HG03520 (cell line): ENCODE measurements at regions not wholly inside any gene's neighbourhood (a gene's known extent, or its start where the extent isn't known, plus 50 kb on each side); places are given as distances from the start of the nearest gene placed in this dataset.
"Not testable (repeated sequence)": the region's sequence is repeated elsewhere in the genome, so short reads cannot be mapped to it uniquely, and the experiment has no call there.

Source experiments
- ATAC-seq: cut with Tn5 transposase; IDR thresholded peaks from one replicate; pipeline ENCODE4 v1.9.1; 2021; ENCODE audit warnings: mild to moderate bottlenecking, moderate library complexity; ENCODE audit not compliant: unreplicated experiment

- no peak for ATAC-seq
Measured at GRCh38 chr4:53885668-53886067, 178.7 kb downstream of the CHIC2 start.

GRCh38 chr4:53877096-53877495 is 187.3 kb downstream of the CHIC2 start:
- ATAC-seq: not testable (repeated sequence)

- ATAC-seq: no peak
Measured at GRCh38 chr4:53866055-53866454, 198.3 kb downstream of the CHIC2 start.

GRCh38 chr4:53865054-53865453 is 199.4 kb downstream of the CHIC2 start:
- ATAC-seq: no peak

DNA sequence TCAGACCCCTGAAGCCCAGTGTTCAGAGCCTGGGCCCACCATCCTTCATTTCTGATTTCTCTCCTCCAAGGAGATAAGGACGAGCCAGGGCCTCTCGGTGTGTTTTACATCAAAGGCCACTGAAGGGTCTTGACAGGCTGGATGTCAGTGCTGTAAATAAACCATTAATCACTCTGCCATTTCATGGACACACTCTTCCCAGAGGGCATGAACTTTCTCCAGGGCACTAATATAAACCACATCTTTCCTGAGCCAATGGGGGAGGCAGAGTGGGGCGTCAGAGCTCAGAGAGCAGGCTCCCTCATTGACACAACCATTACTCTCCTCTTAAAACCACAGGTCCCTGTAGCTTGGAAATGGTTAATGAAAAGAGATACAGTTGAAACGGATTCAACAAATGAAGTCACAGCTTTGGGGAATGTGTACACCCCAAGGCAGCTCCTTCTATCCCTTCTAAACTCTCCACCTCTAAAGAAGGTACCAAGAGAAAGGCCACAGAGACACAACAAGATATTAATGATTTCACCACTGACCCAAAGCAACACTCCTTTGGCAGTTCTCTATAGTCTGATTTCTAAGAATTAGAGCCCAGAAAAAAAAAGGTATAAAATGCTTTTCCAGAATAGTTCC is 200.6 kb downstream of the CHIC2 start:
- no peak for ATAC-seq

DNA sequence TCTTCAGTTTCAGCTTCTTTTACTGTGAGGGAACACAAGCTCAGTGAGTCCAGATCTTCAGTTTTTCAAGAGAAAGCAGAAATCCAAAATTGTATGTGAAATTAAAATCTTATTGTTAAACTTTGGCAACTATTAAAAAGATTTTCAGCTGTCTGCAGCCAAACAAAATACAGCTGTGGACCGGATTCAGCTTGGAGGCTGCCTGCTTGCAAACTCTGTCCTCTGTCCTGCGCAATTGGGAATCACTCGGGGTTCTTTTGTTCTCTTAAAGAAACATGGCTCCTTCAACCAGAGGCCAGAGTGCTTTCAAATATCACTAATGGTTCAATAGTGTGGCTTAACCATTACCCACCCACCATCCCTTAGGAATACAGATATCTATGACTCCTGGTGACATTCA is 201.2 kb downstream of the CHIC2 start:
- no peak for ATAC-seq

DNA sequence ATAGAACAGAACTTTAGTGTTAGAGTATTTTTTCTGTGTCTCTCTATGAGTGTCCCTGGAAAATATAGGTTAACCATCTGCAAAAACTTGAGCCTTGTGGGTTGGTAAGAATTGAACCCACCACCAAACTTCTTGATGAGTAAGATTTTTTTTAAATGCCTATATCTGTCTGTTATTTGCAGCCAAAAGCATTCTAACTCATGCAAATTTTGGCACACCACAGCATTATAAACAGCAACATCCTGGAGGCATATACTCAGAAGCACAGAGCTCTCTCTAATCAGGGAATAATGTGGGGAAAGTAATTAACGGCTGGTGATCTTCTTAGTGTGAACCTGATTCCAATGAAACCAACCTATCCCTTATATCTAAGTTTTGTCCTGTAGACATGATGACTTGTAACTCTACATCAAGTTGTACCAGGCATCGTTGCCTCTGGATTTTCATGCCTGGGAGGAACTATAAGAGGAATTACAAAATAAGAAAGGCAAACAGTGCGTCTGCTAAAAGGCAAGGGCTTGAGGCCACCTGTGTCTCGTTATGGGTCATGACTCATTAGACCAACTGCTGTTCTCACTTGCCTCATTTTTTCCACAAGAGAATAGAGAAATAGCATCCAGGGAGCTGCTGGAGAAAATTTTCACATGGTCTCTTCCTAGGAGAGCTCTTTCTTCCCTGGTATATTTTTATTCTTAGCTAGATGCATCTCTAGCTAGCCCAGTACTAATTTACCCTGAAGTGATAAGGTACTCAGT is 202.4 kb downstream of the CHIC2 start:
- ATAC-seq: no peak

GRCh38 chr4:53859305-53859704 is 205.1 kb downstream of the CHIC2 start:
- no peak for ATAC-seq

- no peak for ATAC-seq
Measured at GRCh38 chr4:53858744-53859143, 205.7 kb downstream of the CHIC2 start.

DNA sequence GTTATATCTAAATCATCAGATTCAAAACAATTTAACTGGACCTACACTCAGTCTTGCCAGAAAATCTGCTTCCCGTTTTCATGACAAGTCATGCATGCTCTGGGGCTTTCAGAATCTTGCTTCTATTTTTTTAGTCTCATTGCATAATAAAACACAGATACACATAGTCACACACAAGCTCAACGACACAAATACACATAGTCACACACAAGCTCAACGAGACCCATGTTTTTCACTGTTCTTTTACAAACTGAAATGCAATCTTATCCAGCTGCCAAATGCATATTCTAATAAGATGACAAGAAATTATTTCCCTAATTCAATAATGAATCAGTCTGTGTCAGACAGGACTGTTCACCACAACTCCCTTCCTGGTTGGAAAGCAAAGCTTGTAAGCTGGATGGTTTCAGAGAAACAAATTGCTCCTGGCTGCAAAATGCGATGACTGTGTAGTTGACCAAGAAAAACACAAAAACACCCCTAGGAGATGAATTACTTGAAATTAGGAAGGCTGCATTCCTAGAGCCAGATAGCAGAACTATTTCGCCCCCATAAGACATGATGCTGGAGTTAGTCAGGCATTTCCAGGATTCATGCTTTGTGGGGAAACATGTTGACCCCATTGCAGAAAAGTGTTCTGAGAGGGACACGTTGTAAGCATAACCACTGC is 208.7 kb downstream of the CHIC2 start:
- ATAC-seq: no peak

GRCh38 chr4:53854991-53855568 is 209.3 kb downstream of the CHIC2 start:
- ATAC-seq: no peak

DNA sequence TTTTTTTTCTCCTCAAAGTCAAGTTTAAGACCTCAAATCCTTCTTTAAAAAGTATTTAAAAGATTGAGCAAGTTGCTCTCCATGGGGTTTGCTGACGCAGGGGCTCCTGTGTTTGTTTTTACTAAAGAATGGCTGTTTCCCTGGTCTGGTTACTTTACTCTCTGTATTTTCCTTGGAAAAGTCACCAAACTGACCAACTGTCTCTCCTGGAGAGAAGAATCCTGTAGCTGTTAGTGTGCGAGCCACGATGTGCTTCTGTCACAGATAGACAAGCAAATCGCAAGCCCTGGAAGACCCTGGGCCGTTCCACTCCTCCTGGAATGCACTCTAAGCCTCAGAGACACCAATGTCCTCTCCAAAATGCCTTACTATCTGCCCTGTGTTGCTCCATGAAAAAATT is 212.1 kb downstream of the CHIC2 start:
- ATAC-seq: no peak

- ATAC-seq: no peak
Measured at GRCh38 chr4:53847965-53848364, 216.4 kb downstream of the CHIC2 start.

GRCh38 chr4:53844551-53844950 is 219.9 kb downstream of the CHIC2 start:
- ATAC-seq: no peak

GRCh38 chr4:53844133-53844532 is 220.3 kb downstream of the CHIC2 start:
- no peak for ATAC-seq

DNA sequence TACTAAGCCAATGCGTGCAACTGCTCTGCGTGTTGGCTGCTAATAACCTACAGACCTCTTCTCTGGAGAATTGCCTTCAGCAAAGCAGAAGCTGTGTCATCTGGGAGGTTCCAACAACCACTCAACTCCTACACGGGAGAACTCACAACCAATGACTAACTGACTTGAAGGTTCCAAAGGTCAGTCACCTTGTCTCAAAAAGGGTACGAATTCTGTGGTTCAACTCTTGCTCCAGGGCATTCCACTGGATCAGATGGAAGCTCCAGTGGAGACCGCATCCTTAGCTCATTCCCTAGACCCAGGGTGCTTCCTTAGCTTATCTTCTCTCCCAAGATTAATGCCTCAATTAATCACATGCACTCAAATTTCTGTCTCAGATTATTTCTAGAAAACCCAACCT is 222.7 kb downstream of the CHIC2 start:
- no peak for ATAC-seq

DNA sequence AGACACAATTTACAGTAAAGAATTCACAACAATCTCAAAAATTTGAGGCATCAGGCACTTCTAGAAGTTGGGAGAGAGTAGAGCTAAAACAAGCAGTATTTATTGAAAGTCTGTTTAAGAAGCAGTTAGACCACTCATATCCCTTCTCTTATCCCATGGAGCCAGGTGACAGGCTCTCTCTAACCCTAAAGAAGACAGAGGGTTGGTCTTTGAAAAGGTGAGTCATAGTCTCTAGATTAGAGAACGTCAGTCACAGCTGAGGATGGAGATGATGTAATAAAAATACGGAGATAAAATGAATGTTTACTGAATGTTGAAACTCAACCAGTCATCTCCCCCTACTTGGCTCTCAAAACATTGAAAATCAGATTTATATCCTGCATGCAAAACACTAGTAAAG is 223.8 kb downstream of the CHIC2 start:
- ATAC-seq: no peak

- not testable (repeated sequence) for ATAC-seq
Measured at GRCh38 chr4:53833302-53834003, 231.0 kb downstream of the CHIC2 start.

DNA sequence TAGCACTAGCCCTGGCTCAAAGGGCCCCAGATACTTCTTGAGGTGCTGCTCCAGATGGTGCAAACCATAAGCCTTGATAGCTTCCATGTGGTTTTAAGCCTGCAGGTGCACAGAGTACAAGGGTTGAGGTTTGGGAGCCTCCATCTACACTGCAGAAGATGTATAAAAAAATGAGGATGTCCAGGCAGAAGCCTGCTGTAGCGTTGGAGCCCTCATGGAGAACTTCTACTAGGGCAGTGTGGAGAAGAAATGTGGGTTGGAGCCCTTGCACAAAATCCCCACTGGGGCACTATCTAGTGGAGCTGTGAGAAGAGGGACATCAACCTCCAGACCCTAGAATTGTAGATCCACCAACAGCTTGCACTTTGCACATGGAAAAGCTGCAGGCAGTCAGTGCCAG is 231.9 kb downstream of the CHIC2 start:
- ATAC-seq: no peak

DNA sequence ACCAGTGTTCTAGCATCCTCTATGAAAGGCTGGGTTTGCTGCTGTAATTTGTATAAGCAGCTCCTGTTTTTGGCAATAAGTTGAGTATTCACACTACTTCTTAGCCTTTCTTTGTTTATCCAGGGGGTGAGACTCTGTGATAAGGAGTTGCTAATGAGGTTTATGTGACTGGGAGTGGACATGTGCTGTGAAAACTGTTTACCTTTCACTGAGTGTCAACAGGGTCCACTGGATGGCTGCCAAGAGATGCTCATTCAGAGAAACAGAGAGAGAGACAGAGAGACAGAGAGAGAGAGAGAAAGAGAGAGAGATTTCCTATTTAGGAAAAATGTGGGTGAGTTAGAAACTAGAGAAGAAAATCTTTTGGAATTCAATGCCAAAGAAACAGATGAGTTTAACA is 233.9 kb downstream of the CHIC2 start:
- no peak for ATAC-seq

DNA sequence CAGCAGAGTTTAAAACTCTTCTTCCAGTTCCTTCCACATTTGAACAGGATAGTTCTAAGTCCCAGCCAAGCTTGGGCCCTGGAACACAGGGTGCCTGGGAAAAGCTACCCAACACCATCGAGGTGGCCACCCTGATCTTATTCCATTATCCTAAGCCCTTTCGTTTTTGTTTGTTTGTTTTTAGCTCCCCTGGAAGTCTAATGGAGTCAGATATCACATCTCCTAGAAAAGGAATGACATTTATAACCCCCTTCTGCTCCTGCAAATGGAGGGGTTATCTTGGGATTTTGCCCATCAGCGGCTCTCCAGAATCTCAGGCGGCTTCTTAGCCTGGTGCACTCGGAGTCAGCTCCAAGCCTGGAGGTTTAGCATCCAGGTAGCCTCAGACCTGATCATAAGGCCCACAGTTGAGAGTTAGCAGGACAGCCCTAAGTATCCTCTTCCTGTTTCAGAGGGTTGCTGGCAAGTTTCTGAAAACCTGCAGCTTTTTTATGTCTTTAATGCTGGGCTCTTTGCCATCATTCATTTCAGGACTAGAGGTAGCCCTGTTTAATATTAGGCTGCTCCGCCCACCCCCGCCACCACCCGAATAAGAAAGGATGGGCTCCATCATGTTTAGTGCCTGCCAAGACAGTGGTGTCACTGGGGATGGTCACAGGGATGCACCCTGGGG is 230.0 kb upstream of the LNX1 start:
- ATAC-seq: no peak
